Gastroesophageal sphincter (tissue), 3 donors: ENCODE measurements at regions not wholly inside any gene's neighbourhood (a gene's known extent, or its start where the extent isn't known, plus 50 kb on each side); places are given as distances from the start of the nearest gene placed in this dataset.

Source experiments
- POLR2A ChIP-seq, 2 donors: fragments of 450-650 bp; IDR thresholded peaks; one replicate each; pipeline ENCODE4 v1.6.1; 2017; ENCODE audit warnings: antibody characterized with exemption in 2 of 2, mild to moderate bottlenecking in 2 of 2, moderate library complexity in 1 of 2
- POLR2AphosphoS5 ChIP-seq: sonication (generic); formaldehyde crosslinking; IDR thresholded peaks from one replicate; pipeline ENCODE4 v1.6.1; 2017; ENCODE audit warnings: antibody characterized with exemption
- TF ChIP-seq, protein P1 (sequence below), 4 experiments: fragments of 200-600 bp in 2 of 4; fragments of 450-650 bp in 2 of 4; sonication (generic) in 1 of 4; IDR thresholded peaks; one replicate each; pipeline ENCODE4 v1.5.1; 2017 to 2019; ENCODE audit warnings: antibody characterized with exemption in 4 of 4, mild to moderate bottlenecking in 2 of 4, moderate library complexity in 2 of 4

DNA sequence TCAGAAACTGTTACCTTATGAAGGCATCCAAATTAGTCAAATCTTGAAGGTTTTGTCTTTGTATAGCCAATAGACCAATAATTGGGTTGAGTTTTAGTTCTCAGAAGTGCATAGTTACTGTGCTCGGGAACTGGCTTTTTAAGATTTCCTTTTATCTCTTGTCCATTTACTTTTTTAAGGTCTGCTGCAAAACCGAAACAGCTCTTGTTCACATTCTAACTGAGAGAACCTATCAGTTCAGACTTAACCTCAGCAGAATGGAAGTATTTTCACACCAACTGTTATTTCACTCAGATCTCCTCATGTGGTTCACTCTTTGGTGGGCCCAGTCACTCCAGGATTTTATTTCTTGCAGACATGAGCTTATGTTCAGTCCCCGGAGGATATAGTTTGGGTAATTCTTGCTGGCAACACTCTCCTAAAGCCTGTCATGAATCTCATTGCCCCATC lies 55.5 kb downstream of the TPBG start:
- TF ChIP-seq, protein P1, sequence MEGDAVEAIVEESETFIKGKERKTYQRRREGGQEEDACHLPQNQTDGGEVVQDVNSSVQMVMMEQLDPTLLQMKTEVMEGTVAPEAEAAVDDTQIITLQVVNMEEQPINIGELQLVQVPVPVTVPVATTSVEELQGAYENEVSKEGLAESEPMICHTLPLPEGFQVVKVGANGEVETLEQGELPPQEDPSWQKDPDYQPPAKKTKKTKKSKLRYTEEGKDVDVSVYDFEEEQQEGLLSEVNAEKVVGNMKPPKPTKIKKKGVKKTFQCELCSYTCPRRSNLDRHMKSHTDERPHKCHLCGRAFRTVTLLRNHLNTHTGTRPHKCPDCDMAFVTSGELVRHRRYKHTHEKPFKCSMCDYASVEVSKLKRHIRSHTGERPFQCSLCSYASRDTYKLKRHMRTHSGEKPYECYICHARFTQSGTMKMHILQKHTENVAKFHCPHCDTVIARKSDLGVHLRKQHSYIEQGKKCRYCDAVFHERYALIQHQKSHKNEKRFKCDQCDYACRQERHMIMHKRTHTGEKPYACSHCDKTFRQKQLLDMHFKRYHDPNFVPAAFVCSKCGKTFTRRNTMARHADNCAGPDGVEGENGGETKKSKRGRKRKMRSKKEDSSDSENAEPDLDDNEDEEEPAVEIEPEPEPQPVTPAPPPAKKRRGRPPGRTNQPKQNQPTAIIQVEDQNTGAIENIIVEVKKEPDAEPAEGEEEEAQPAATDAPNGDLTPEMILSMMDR (IDR thresholded peaks at IDR 0.05), result no peak
- TF ChIP-seq POLR2AphosphoS5 (no peak), POLR2A (IDR thresholded peaks at IDR 0.05) (no peak)
